HepG2 (cell line): ENCODE measurements at regions not wholly inside any gene's neighbourhood (a gene's known extent, or its start where the extent isn't known, plus 50 kb on each side); places are given as distances from the start of the nearest gene placed in this dataset.

Experiments
- ATAC-seq: fragments of 200-7000 bp; cut with Tn5 transposase; 3 replicates; pipeline ENCODE4 v1.9.1; 2020; ENCODE audit warnings: mild to moderate bottlenecking, moderate library complexity
- BruUV-seq: library from RNA; stranded (reverse); fragments of 400-500 nt; replicated peaks from 2 replicates; lab custom pipeline; 2021; lab: Mats Ljungman, UMichigan
- CTCF ChIA-PET: fragments of 300-600 bp; formaldehyde crosslinking; extraction: SDS; loops from one replicate; lab custom pipeline; 2021; ENCODE audit warnings: low total read pairs, inconsistent platforms, low intra/inter-chr PET ratio; lab: Yijun Ruan, JAX
- POLR2A ChIA-PET: fragments of 350-600 bp; sonication (Branson Sonifier 250); formaldehyde crosslinking; loops from one replicate; lab custom pipeline; 2020; ENCODE audit warnings: antibody characterized with exemption, inconsistent platforms; lab: Yijun Ruan, JAX
- DNase-seq: peaks from one replicate; pipeline ENCODE4 v3.0.0-alpha.2; 2015; ENCODE audit warnings: low spot score
- FAIRE-seq: peaks from 3 replicates; lab custom pipeline; 2011; peaks lifted over from hg19 to GRCh38; lab: Jason Lieb, UNC
- H2AFZ ChIP-seq: one replicate; pipeline ENCODE4 v1.6.1; 2011; ENCODE audit warnings: low read length, inconsistent platforms
- H3K27ac ChIP-seq: fragments of 300-600 bp; 3 replicates; pipeline ENCODE4 v1.8.0; 2011; ENCODE audit warnings: mixed run types, mild to moderate bottlenecking, mixed read lengths, low read length, inconsistent platforms; ENCODE audit not compliant: insufficient read depth; ENCODE audit errors: extremely low read length
- H3K27me3 ChIP-seq, 2 experiments: fragments of 200-600 bp in 1 of 2; 2 replicates in 1 of 2; 3 replicates in 1 of 2; pipeline versions ENCODE4 v1.6.0 to v1.8.0; 2011; ENCODE audit warnings: low read length in 2 of 2, mild to moderate bottlenecking in 2 of 2, moderate library complexity in 2 of 2, inconsistent platforms in 1 of 2; ENCODE audit not compliant: insufficient read depth in 2 of 2, control insufficient read depth in 1 of 2
- H3K36me3 ChIP-seq, 2 experiments: fragments of 200-600 bp in 1 of 2; replicated peaks in 1 of 2; 2 replicates in 1 of 2; 3 replicates in 1 of 2; pipeline versions ENCODE4 v1.5.1 to v1.8.0; 2011; ENCODE audit warnings: low read length in 2 of 2, inconsistent platforms in 1 of 2; ENCODE audit not compliant: insufficient read depth in 2 of 2, control insufficient read depth in 1 of 2
- H3K4me1 ChIP-seq: 2 replicates; pipeline ENCODE4 v1.5.1; 2012; ENCODE audit warnings: low read length, inconsistent platforms; ENCODE audit not compliant: insufficient read depth
- H3K4me2 ChIP-seq: 2 replicates; pipeline ENCODE4 v1.6.0; 2011; ENCODE audit warnings: low read depth, low read length, inconsistent platforms
- H3K4me3 ChIP-seq, 3 experiments: fragments of 200-600 bp in 1 of 3; sonication (generic), shearing (Covaris generic) in 1 of 3; replicated peaks in 1 of 3; 2 replicates each; pipeline ENCODE4 v1.5.1; 2011 to 2016; ENCODE audit warnings: low read length in 3 of 3, inconsistent platforms in 2 of 3, low read depth in 2 of 3, mild to moderate bottlenecking in 2 of 3, control low read depth in 1 of 3, mixed read lengths in 1 of 3; ENCODE audit not compliant: insufficient read depth in 1 of 3
- H3K79me2 ChIP-seq: one replicate; pipeline ENCODE4 v1.6.1; 2011; ENCODE audit warnings: low read length, inconsistent platforms; ENCODE audit not compliant: insufficient read depth
- H3K9ac ChIP-seq: 2 replicates; pipeline ENCODE4 v1.6.0; 2011; ENCODE audit warnings: mild to moderate bottlenecking, low read depth, low read length, inconsistent platforms; ENCODE audit not compliant: insufficient read depth
- H3K9me3 ChIP-seq: 2 replicates; pipeline ENCODE4 v1.5.1; 2012; ENCODE audit warnings: mild to moderate bottlenecking, low read length
- H4K20me1 ChIP-seq: 2 replicates; pipeline ENCODE4 v1.6.0; 2011; ENCODE audit warnings: inconsistent platforms, mild to moderate bottlenecking, low read length, moderate library complexity; ENCODE audit not compliant: insufficient read depth
- MXI1 ChIP-seq: IDR thresholded peaks from 3 replicates; pipeline ENCODE4 v1.6.1; 2012; ENCODE audit warnings: low read depth, low read length, inconsistent platforms, borderline replicate concordance
- NR2F6 ChIP-seq, 2 experiments: IDR thresholded peaks; 2 replicates each; pipeline ENCODE4 v1.6.1; 2016; ENCODE audit warnings: antibody characterized with exemption in 1 of 2, mild to moderate bottlenecking in 1 of 2
- RARA ChIP-seq: IDR thresholded peaks from 2 replicates; pipeline ENCODE4 v1.6.1; 2016; ENCODE audit warnings: missing genetic modification reagents, missing compliant biosample characterization
- SNAPC4 ChIP-seq: sonication (generic); formaldehyde crosslinking; IDR thresholded peaks from 2 replicates; pipeline ENCODE4 v1.4.0; 2020; ENCODE audit warnings: mild to moderate bottlenecking, missing genetic modification reagents
- ZNF101 ChIP-seq: sonication (generic); formaldehyde crosslinking; IDR thresholded peaks from 2 replicates; pipeline ENCODE4 v1.4.0; 2020; ENCODE audit warnings: mild to moderate bottlenecking, low read depth, missing genetic modification reagents, borderline replicate concordance
- ZNF329 ChIP-seq: sonication (generic); formaldehyde crosslinking; IDR thresholded peaks from 2 replicates; pipeline ENCODE4 v1.9.0; 2021; ENCODE audit warnings: low read depth, mild to moderate bottlenecking, missing genetic modification reagents
- ZNF589 ChIP-seq: sonication (generic); formaldehyde crosslinking; conservative IDR thresholded peaks from 2 replicates; pipeline ENCODE4 v1.8.0; 2022; ENCODE audit warnings: mild to moderate bottlenecking, moderate library complexity, missing genetic modification reagents
- ZNF740 ChIP-seq: sonication (generic); formaldehyde crosslinking; IDR thresholded peaks from 2 replicates; pipeline ENCODE4 v1.4.0; 2020; ENCODE audit warnings: missing genetic modification reagents
- WGBS: methylation state at CpG from one replicate; pipeline ENCODE4 v1.1.6; 2017; ENCODE audit warnings: low lambda C conversion rate; 5-methylcytosine and 5-hydroxymethylcytosine counted together
- in situ Hi-C: cut with HindIII; loops from 2 replicates; pipeline ENCODE4 v1.10.0; 2017; ENCODE audit warnings: low pct_unique_long_range_greater_than_20kb; ENCODE audit not compliant: extremely low pct_ligation_motif_present
- intact Hi-C: fragments of 100-400 bp; cut with micrococcal nuclease; formaldehyde crosslinking; loops from one replicate; pipeline ENCODE4 v1.10.0; 2022; ENCODE audit not compliant: unreplicated experiment

GRCh38 chr6:141580131-141580530 is 552.6 kb upstream of the GJE1 start:
- in situ Hi-C loops, result no loop called here
- no peaks in the 10 kb centered on the region for H4K20me1 ChIP-seq
- CTCF ChIA-PET, result no interaction called here
- no peak overlapping the region for H3K27ac ChIP-seq
- no peak for ATAC-seq
- no peak overlapping the region for H3K4me3 ChIP-seq
- no peaks in the 10 kb centered on the region for H3K4me1 ChIP-seq
- no peak for TF ChIP-seq SNAPC4 (CRISPR knock-in tag)
- TF ChIP-seq ZNF101 (CRISPR knock-in tag), result no peak
- no peak for TF ChIP-seq ZNF740
- no peak for TF ChIP-seq ZNF329 (CRISPR knock-in tag)
- TF ChIP-seq NR2F6 (IDR thresholded peaks at IDR 0.05), result no peak
- no peak for TF ChIP-seq NR2F6 (CRISPR knock-in tag; IDR thresholded peaks at IDR 0.05)
- no peak for TF ChIP-seq ZNF589
- TF ChIP-seq RARA, result no peak
- no peak for TF ChIP-seq MXI1
- TF ChIP-seq, all 625 proteins: peak for 0
- intact Hi-C loops, result no loop called here
- no peak overlapping the region for H2AFZ ChIP-seq
- no peaks in the 10 kb centered on the region for H3K27me3 ChIP-seq
- no peak overlapping the region for H3K9ac ChIP-seq
- no peak for DNase-seq
- H3K36me3 ChIP-seq, result no peaks in the 10 kb centered on the region
- H3K9me3 ChIP-seq, result no peaks in the 10 kb centered on the region
- 50% methylated on average over 4 of the region's 4 CpGs for WGBS
- no peak for FAIRE-seq
- no peaks in the 10 kb centered on the region for H3K79me2 ChIP-seq
- H3K4me2 ChIP-seq, result no peak overlapping the region
- POLR2A ChIA-PET, result no interaction called here
- no TSS peak for BruUV-seq
